ENCODE measurements at regions not wholly inside any gene's neighbourhood (a gene's known extent, or its start where the extent isn't known, plus 50 kb on each side); places are given as distances from the start of the nearest gene placed in this dataset.

DNA sequence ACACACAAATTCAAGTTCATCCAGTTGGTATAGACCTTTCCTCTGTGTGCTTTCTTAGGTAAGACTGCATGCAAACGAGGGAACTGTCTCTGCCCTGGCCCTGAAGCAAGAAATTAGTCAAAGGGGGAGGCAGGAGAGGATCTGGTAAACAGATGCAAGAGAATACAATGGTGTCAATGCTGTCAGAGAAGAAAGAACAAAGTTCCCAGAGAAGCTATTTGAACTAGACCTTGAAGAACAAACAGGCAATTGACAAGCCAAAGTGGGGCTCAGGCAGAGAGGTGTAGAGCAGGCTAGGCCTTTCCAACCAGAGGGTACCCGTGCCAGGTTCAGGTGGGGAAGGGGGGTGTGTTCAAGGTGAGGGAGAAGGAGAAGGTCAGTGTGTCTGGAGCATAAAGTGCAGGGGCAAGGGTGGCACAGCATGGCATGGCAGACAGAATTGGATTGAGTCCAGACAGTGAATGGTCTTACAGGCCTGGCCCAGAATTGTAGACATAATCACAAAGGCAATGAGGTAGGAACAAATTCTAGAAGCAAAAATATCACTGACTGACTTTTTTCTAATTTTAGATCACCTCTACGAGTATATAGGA is 95.0 kb upstream of the STARD13 start:
- TF ChIP-seq, protein P1, sequence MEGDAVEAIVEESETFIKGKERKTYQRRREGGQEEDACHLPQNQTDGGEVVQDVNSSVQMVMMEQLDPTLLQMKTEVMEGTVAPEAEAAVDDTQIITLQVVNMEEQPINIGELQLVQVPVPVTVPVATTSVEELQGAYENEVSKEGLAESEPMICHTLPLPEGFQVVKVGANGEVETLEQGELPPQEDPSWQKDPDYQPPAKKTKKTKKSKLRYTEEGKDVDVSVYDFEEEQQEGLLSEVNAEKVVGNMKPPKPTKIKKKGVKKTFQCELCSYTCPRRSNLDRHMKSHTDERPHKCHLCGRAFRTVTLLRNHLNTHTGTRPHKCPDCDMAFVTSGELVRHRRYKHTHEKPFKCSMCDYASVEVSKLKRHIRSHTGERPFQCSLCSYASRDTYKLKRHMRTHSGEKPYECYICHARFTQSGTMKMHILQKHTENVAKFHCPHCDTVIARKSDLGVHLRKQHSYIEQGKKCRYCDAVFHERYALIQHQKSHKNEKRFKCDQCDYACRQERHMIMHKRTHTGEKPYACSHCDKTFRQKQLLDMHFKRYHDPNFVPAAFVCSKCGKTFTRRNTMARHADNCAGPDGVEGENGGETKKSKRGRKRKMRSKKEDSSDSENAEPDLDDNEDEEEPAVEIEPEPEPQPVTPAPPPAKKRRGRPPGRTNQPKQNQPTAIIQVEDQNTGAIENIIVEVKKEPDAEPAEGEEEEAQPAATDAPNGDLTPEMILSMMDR (conservative IDR thresholded peaks at IDR 0.05 in 1 of 2, IDR thresholded peaks at IDR 0.05 in 1 of 2; ENCODE audit: extremely low read depth in 1 of 2, insufficient read depth in 1 of 2, low read depth in 1 of 2, low read length in 2 of 2): no peak
- TF ChIP-seq EZH2 (IDR thresholded peaks at IDR 0.05; ENCODE audit: borderline replicate concordance, low read length): no peak
